WTC11 (cell line): ENCODE measurements at regions not wholly inside any gene's neighbourhood (a gene's known extent, or its start where the extent isn't known, plus 50 kb on each side); places are given as distances from the start of the nearest gene placed in this dataset.

Experiments used
- ATAC-seq: fragments of 200-7000 bp; cut with Tn5 transposase; 2 replicates; pipeline ENCODE4 v1.10.0; 2021; ENCODE audit warnings: mild to moderate bottlenecking, moderate library complexity
- CTCF ChIA-PET: fragments of 300-600 bp; sonication (Branson Sonifier 250); formaldehyde crosslinking; loops from one replicate; lab custom pipeline; 2021; ENCODE audit warnings: antibody characterized with exemption; lab: Charles Lee
- POLR2A ChIA-PET: fragments of 350-600 bp; sonication (Branson Sonifier 250); formaldehyde crosslinking; loops from one replicate; lab custom pipeline; 2021; ENCODE audit warnings: antibody characterized with exemption; lab: Charles Lee
- DNase-seq: peaks from one replicate; pipeline ENCODE4 v3.0.0; 2021; ENCODE audit warnings: low spot score
- H3K27ac Mint-ChIP-seq: 2 replicates; pipeline ENCODE4 v1.8.0; 2021; ENCODE audit warnings: mixed read lengths
- H3K27me3 Mint-ChIP-seq: 2 replicates; pipeline ENCODE4 v1.8.0; 2021; ENCODE audit warnings: low read depth, mild to moderate bottlenecking, moderate library complexity, mixed read lengths
- H3K36me3 Mint-ChIP-seq: 2 replicates; pipeline ENCODE4 v1.8.0; 2021; ENCODE audit warnings: mixed read lengths
- H3K4me1 Mint-ChIP-seq: 2 replicates; pipeline ENCODE4 v1.8.0; 2022; ENCODE audit warnings: mixed read lengths
- H3K4me3 Mint-ChIP-seq: 2 replicates; pipeline ENCODE4 v1.8.0; 2021; ENCODE audit warnings: mild to moderate bottlenecking, moderate library complexity, mixed read lengths
- H3K9me3 Mint-ChIP-seq: 2 replicates; pipeline ENCODE4 v1.8.0; 2021; ENCODE audit warnings: mixed read lengths
- ELF4 ChIP-seq: sonication (generic); formaldehyde crosslinking; IDR thresholded peaks from 2 replicates; pipeline ENCODE4 v1.8.1; 2022; ENCODE audit warnings: low read depth, mild to moderate bottlenecking, moderate library complexity, missing genetic modification reagents
- MYBL2 ChIP-seq: sonication (generic); formaldehyde crosslinking; IDR thresholded peaks from 2 replicates; pipeline ENCODE4 v1.8.1; 2023; ENCODE audit warnings: mild to moderate bottlenecking, moderate library complexity, missing genetic modification reagents
- NFATC4 ChIP-seq: fragments of 250-450 bp; sonication (Bioruptor Pico); IDR thresholded peaks from 2 replicates; pipeline ENCODE4 v1.9.0; 2021; ENCODE audit warnings: mild to moderate bottlenecking
- SP1 ChIP-seq: sonication (generic); formaldehyde crosslinking; conservative IDR thresholded peaks from 2 replicates; pipeline ENCODE4 v1.8.1; 2022; ENCODE audit warnings: missing genetic modification reagents
- TEAD4 ChIP-seq: sonication (generic); formaldehyde crosslinking; IDR thresholded peaks from 2 replicates; pipeline ENCODE4 v1.8.0; 2022; ENCODE audit warnings: mild to moderate bottlenecking, missing genetic modification reagents
- TF ChIP-seq, protein P1 (sequence below): sonication (generic); formaldehyde crosslinking; IDR thresholded peaks from 2 replicates; pipeline ENCODE4 v1.8.1; 2023; ENCODE audit warnings: mild to moderate bottlenecking, missing genetic modification reagents
- TF ChIP-seq, protein P2 (sequence below): sonication (generic); formaldehyde crosslinking; IDR thresholded peaks from 2 replicates; pipeline ENCODE4 v1.8.0; 2022; ENCODE audit warnings: mild to moderate bottlenecking, missing genetic modification reagents
- TF ChIP-seq, protein P3 (sequence below): fragments of 250-450 bp; sonication (Bioruptor Pico); IDR thresholded peaks from 2 replicates; pipeline ENCODE4 v1.9.0; 2021; ENCODE audit warnings: mild to moderate bottlenecking
- TF ChIP-seq, protein P4 (sequence below): fragments of 250-450 bp; sonication (Bioruptor Pico); IDR thresholded peaks from 2 replicates; pipeline ENCODE4 v1.8.0; 2021; ENCODE audit warnings: mild to moderate bottlenecking
- TF ChIP-seq, protein P5 (sequence below): sonication (generic); formaldehyde crosslinking; IDR thresholded peaks from 2 replicates; pipeline ENCODE4 v1.8.1; 2023; ENCODE audit warnings: mild to moderate bottlenecking, missing genetic modification reagents, moderate library complexity
- TF ChIP-seq, protein P6 (sequence below): sonication (generic); formaldehyde crosslinking; IDR thresholded peaks from 2 replicates; pipeline ENCODE4 v1.8.0; 2023; ENCODE audit warnings: mild to moderate bottlenecking, missing genetic modification reagents
- TF ChIP-seq, protein P7 (sequence below): sonication (generic); formaldehyde crosslinking; IDR thresholded peaks from 2 replicates; pipeline ENCODE4 v1.8.1; 2023; ENCODE audit warnings: mild to moderate bottlenecking, missing genetic modification reagents

DNA sequence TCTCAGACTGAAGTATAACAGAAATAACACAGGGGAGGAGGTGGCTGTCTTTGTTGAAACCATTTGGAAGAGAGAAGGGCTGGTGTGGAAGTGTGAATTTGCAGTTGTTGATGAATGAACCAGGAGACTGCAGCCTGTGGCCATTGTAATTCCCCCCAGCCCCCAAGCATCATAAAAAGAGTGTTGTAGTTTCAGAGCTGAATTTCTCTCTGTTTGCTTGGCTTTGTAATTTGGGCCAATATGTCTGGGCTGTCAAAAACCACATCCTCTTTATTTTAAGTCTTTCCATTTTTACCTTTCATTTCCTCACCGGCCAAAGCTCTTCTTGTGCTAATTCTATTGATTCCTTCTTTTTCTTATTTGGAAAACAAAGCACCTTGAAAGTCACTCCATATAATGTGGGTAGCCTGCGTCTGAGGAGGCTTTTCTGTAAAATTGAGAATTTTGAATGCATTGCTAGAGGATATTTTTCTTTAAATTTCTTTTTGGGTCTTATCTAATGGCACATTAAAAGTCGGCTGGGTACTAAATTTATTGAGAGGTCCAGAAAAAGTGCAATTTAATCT is 383.3 kb downstream of the OSTF1 start:
- peak; percentile 81 for ATAC-seq
- Mint-ChIP-seq H3K27ac (peak overlapping the region; percentile 98), H3K27me3 (no peaks in the 10 kb centered on the region; the same call in 1 of the 2 replicates), H3K4me1 (peaks cover 47% of the 10 kb centered on the region), H3K9me3 (peaks cover 8% of the 10 kb centered on the region), H3K36me3 (peaks cover 9% of the 10 kb centered on the region), H3K4me3 (peak overlapping the region; percentile 18)
- TF ChIP-seq SP1 (CRISPR knock-in tag) (peak; percentile 35; the same call in 1 of the 2 replicates), MYBL2 (no peak)
- POLR2A ChIA-PET: no interaction called here
- CTCF ChIA-PET: no interaction called here
- DNase-seq: no peak

DNA sequence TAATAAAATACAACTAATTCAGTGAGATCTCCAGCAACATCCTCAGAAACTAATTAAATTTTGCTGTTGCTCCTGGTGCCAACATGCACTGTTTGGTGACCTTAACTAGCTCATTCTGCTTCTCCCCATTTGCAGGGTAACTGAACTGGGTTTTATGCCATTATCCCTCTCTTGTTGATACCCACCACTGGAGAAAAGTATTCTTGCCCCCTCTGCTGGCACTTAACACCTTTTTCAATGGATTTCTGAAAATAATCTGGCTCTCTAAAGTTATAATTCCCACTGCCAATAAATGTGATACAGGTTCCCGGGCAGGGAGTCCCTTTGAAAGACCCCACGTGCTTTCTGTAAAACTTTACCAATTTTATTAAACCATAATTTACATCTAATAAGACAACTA is 394.3 kb downstream of the OSTF1 start:
- peak; percentile 61 for ATAC-seq
- CTCF ChIA-PET: interaction anchor here (0.6 to 2.4 kb wide), 7 partner anchors 11 to 384 kb away, joined by 3 to 19 read pairs (median 4); no protein-coding TSS in a partner anchor
- Mint-ChIP-seq H3K4me1 (peaks cover 10% of the 10 kb centered on the region; the same call in 1 of the 2 replicates), H3K9me3 (peaks cover 37% of the 10 kb centered on the region), H3K4me3 (no peak overlapping the region), H3K36me3 (peaks cover 35% of the 10 kb centered on the region), H3K27me3 (peaks cover 3% of the 10 kb centered on the region; the same call in 1 of the 2 replicates), H3K27ac (no peak overlapping the region)
- POLR2A ChIA-PET: no interaction called here
- DNase-seq: no peak
- no peak for TF ChIP-seq NFATC4 (CRISPR knock-in tag)
- no peak for TF ChIP-seq ELF4 (CRISPR knock-in tag)
- TF ChIP-seq, protein P1, sequence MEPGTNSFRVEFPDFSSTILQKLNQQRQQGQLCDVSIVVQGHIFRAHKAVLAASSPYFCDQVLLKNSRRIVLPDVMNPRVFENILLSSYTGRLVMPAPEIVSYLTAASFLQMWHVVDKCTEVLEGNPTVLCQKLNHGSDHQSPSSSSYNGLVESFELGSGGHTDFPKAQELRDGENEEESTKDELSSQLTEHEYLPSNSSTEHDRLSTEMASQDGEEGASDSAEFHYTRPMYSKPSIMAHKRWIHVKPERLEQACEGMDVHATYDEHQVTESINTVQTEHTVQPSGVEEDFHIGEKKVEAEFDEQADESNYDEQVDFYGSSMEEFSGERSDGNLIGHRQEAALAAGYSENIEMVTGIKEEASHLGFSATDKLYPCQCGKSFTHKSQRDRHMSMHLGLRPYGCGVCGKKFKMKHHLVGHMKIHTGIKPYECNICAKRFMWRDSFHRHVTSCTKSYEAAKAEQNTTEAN (CRISPR knock-in tag): no peak
- TF ChIP-seq TEAD4 (CRISPR knock-in tag): no peak
- TF ChIP-seq, protein P2, sequence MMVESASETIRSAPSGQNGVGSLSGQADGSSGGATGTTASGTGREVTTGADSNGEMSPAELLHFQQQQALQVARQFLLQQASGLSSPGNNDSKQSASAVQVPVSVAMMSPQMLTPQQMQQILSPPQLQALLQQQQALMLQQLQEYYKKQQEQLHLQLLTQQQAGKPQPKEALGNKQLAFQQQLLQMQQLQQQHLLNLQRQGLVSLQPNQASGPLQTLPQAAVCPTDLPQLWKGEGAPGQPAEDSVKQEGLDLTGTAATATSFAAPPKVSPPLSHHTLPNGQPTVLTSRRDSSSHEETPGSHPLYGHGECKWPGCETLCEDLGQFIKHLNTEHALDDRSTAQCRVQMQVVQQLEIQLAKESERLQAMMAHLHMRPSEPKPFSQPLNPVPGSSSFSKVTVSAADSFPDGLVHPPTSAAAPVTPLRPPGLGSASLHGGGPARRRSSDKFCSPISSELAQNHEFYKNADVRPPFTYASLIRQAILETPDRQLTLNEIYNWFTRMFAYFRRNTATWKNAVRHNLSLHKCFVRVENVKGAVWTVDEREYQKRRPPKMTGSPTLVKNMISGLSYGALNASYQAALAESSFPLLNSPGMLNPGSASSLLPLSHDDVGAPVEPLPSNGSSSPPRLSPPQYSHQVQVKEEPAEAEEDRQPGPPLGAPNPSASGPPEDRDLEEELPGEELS (CRISPR knock-in tag): no peak
- TF ChIP-seq, protein P3, sequence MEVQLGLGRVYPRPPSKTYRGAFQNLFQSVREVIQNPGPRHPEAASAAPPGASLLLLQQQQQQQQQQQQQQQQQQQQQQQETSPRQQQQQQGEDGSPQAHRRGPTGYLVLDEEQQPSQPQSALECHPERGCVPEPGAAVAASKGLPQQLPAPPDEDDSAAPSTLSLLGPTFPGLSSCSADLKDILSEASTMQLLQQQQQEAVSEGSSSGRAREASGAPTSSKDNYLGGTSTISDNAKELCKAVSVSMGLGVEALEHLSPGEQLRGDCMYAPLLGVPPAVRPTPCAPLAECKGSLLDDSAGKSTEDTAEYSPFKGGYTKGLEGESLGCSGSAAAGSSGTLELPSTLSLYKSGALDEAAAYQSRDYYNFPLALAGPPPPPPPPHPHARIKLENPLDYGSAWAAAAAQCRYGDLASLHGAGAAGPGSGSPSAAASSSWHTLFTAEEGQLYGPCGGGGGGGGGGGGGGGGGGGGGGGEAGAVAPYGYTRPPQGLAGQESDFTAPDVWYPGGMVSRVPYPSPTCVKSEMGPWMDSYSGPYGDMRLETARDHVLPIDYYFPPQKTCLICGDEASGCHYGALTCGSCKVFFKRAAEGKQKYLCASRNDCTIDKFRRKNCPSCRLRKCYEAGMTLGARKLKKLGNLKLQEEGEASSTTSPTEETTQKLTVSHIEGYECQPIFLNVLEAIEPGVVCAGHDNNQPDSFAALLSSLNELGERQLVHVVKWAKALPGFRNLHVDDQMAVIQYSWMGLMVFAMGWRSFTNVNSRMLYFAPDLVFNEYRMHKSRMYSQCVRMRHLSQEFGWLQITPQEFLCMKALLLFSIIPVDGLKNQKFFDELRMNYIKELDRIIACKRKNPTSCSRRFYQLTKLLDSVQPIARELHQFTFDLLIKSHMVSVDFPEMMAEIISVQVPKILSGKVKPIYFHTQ (CRISPR knock-in tag): no peak
- TF ChIP-seq, protein P4, sequence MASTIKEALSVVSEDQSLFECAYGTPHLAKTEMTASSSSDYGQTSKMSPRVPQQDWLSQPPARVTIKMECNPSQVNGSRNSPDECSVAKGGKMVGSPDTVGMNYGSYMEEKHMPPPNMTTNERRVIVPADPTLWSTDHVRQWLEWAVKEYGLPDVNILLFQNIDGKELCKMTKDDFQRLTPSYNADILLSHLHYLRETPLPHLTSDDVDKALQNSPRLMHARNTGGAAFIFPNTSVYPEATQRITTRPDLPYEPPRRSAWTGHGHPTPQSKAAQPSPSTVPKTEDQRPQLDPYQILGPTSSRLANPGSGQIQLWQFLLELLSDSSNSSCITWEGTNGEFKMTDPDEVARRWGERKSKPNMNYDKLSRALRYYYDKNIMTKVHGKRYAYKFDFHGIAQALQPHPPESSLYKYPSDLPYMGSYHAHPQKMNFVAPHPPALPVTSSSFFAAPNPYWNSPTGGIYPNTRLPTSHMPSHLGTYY: no peak
- TF ChIP-seq, protein P5, sequence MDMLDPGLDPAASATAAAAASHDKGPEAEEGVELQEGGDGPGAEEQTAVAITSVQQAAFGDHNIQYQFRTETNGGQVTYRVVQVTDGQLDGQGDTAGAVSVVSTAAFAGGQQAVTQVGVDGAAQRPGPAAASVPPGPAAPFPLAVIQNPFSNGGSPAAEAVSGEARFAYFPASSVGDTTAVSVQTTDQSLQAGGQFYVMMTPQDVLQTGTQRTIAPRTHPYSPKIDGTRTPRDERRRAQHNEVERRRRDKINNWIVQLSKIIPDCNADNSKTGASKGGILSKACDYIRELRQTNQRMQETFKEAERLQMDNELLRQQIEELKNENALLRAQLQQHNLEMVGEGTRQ (CRISPR knock-in tag): no peak
- TF ChIP-seq, protein P6, sequence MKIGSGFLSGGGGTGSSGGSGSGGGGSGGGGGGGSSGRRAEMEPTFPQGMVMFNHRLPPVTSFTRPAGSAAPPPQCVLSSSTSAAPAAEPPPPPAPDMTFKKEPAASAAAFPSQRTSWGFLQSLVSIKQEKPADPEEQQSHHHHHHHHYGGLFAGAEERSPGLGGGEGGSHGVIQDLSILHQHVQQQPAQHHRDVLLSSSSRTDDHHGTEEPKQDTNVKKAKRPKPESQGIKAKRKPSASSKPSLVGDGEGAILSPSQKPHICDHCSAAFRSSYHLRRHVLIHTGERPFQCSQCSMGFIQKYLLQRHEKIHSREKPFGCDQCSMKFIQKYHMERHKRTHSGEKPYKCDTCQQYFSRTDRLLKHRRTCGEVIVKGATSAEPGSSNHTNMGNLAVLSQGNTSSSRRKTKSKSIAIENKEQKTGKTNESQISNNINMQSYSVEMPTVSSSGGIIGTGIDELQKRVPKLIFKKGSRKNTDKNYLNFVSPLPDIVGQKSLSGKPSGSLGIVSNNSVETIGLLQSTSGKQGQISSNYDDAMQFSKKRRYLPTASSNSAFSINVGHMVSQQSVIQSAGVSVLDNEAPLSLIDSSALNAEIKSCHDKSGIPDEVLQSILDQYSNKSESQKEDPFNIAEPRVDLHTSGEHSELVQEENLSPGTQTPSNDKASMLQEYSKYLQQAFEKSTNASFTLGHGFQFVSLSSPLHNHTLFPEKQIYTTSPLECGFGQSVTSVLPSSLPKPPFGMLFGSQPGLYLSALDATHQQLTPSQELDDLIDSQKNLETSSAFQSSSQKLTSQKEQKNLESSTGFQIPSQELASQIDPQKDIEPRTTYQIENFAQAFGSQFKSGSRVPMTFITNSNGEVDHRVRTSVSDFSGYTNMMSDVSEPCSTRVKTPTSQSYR (CRISPR knock-in tag): no peak
- TF ChIP-seq, protein P7, sequence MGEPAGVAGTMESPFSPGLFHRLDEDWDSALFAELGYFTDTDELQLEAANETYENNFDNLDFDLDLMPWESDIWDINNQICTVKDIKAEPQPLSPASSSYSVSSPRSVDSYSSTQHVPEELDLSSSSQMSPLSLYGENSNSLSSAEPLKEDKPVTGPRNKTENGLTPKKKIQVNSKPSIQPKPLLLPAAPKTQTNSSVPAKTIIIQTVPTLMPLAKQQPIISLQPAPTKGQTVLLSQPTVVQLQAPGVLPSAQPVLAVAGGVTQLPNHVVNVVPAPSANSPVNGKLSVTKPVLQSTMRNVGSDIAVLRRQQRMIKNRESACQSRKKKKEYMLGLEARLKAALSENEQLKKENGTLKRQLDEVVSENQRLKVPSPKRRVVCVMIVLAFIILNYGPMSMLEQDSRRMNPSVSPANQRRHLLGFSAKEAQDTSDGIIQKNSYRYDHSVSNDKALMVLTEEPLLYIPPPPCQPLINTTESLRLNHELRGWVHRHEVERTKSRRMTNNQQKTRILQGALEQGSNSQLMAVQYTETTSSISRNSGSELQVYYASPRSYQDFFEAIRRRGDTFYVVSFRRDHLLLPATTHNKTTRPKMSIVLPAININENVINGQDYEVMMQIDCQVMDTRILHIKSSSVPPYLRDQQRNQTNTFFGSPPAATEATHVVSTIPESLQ (CRISPR knock-in tag): no peak
